HG03469 (cell line): ENCODE measurements at regions not wholly inside any gene's neighbourhood (a gene's known extent, or its start where the extent isn't known, plus 50 kb on each side); places are given as distances from the start of the nearest gene placed in this dataset.

Experiments used
- ATAC-seq: cut with Tn5 transposase; IDR thresholded peaks from one replicate; pipeline ENCODE4 v1.9.1; 2021; ENCODE audit warnings: mild to moderate bottlenecking, moderate library complexity, moderate number of reproducible peaks; ENCODE audit not compliant: unreplicated experiment

DNA sequence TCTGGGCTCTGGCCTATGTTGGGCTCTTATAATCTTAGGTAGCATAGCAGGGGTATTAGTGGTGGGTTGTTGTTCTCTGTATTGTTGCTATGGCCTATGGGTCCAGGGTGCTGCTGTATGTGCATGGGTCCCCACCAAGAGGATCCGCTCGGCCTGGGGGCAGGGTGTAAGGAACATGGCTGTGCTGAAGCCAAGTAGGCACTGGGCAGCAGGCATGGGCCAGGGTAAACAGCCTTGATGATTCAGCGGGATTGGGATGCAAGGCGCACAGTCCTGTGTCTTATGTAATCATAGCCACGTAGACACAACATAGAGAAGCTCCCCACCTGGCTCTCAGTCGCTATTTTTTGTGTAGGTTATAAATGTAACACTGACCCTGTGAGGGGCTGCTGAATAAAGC lies 306.9 kb downstream of the ZPLD1 start:
- no peak for ATAC-seq

DNA sequence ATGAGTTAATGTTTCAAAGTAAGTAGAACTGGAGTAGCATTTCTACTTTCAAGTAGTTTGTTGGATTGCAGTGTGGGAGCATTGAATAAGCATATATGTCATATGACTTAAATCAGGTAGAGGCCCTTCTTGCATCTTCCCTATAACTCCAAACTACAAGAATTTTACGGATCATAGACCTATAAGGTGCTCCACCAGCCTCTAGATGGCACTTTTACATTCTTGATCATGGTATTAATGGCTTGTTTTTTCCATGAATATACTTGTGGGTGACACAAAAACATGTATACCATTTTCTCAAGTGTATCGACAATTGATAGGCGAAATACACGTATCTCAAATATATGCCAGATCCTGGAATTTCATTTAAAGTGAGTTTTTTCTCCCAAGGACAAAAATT lies 311.1 kb downstream of the ZPLD1 start:
- ATAC-seq, result no peak

DNA sequence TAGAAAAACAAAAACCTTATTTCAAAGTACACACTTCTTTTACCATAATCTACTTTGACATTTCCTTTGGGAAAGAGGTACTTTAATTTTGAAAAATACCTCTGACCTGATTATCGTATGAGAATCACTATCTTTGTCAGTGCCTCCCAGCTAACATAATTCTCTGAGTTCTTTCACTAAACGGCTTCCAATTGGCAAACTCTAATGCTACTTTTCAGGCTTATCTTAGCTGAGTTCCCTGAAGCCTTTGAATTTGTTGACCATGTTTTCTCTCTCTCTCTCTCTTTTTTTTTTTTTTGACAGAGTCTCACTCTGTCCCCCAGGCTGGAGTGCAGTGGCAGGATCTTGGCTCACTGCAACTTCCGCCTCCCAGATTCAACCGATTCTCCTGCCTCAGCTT lies 312.8 kb downstream of the ZPLD1 start:
- no peak for ATAC-seq

DNA sequence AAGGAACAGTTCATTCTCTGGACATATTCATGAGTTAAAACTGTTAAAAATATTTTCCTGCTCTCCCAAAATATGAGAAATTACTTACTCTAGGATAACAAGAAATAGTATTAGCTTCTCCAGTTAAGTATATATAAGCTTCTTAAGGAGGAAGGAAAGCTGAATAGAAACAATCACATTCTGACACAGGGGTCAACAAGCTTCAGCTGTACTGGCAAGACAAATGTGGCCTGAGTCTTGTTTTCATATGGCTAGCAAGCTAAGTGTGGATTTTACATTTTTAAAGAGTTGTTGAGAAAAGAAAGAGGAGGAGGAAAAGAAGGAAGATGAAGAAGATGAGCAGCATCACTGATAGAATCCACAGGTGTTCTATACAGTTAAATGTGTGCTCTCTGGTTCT lies 313.8 kb downstream of the ZPLD1 start:
- no peak for ATAC-seq

DNA sequence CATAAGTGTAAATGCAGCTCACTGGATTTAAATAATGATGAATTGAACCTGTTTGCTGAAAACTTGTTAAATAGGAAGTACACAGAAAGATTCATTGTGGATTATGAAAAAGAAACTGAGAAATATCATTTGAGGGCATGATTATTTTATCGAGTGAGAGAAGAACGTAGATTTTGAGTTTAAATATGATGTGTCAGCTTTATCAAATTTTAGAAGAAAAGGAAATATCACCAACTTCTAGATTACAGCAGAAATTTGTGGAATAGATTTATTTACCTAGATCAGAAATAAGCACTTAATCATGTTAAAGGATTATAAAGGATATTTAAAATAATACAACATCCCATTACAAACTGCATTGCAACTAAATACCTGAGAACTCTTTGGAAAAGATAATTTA lies 315.5 kb downstream of the ZPLD1 start:
- no peak for ATAC-seq

DNA sequence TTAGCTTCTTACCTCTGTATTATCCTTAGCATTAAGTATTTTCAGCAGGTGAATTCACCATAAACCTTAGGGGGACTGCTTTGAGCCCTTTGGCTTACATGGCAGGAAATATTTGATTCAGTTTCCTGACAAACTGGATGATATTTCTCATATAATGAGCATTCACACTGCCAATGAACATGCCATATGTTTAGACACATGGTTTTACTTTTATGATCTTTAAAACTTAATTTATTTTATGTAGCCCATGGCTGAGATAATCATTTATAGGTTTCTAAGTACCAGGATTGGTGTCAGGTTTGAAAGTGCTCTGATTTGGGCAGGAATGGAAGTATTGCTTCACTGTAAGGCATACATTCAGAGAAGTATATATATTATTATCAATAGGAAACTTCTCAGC lies 319.1 kb downstream of the ZPLD1 start:
- ATAC-seq, result no peak

DNA sequence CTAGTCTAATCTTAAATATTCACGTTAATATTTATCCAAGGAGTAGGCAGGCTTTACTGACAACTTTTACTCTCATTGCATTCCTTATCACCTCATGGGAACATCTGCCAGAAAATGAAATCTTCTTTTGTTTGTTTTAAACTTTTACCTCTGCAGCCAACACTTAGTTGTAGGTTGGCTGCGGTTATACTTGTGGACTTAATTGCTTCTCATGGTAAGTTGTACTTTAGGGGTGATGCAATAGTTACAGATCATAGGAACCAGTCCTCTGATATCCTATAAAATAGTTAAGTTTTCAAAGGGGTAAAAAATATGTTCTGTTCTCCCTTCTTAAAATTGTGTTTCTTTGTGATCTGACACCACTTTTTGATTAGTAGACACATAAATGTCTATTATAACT lies 321.9 kb downstream of the ZPLD1 start:
- no peak for ATAC-seq

DNA sequence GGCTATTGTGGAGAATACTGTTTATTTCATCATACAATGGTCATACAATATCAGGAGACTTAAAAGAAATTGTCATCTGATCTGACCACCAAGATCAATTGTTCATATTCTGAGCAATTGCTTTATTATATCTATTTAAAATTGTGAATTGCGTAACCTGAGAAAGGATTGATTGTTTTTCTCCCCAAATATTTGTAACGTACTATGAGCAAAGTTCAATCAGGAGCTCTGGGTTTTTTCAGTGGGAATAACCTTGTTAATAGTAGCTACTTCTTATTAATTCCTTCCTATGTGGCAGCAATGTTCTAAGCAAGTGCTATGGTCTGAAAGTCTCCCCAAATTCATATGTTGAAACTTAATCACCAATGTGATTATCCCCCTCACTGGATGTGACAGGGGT lies 323.1 kb downstream of the ZPLD1 start:
- ATAC-seq, result no peak

DNA sequence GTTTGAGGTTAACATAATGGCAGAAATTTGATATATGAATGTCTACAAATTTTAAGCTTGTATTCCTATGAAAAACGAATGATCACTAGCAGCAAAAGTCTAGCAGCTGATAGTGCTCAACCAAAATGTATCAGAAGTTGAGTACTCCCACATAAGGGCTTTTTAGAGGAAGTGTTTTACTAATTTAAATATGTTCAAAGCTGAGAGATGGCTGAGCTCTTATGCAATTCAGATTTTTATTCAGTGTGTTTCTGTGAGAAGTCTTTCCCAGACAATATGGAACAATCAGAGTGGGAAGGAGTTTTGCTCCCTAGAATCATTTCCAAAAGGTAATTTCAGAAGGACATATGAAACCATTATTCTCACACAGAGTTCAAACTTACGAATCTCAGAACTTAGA lies 327.0 kb downstream of the ZPLD1 start:
- no peak for ATAC-seq

DNA sequence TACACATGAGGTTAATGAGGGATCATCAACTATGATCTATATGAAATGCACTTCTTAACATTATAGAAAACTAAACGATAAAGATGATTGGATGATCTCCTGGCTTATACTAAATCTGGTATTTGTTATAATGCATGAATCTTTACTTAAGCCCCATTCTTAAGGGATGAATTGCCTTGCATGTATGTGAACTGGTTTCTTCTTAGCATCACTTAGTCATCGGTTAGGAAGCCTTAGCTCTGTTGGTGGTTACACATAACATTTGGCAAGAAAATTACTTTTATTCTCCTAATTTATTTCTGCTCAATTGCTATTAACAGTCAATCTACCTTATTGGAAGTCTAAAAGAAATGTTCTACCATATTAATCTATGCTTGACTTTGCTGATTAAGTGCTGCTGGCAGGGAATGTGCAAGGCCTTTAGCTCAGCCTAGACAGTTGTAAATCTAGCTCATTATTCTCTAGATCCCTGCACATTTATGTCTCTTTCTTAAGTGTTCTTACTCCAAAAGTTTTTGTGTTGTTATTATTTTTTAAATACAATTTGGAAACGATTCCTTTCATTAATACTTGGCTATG lies 356.0 kb downstream of the ZPLD1 start:
- ATAC-seq, result no peak

DNA sequence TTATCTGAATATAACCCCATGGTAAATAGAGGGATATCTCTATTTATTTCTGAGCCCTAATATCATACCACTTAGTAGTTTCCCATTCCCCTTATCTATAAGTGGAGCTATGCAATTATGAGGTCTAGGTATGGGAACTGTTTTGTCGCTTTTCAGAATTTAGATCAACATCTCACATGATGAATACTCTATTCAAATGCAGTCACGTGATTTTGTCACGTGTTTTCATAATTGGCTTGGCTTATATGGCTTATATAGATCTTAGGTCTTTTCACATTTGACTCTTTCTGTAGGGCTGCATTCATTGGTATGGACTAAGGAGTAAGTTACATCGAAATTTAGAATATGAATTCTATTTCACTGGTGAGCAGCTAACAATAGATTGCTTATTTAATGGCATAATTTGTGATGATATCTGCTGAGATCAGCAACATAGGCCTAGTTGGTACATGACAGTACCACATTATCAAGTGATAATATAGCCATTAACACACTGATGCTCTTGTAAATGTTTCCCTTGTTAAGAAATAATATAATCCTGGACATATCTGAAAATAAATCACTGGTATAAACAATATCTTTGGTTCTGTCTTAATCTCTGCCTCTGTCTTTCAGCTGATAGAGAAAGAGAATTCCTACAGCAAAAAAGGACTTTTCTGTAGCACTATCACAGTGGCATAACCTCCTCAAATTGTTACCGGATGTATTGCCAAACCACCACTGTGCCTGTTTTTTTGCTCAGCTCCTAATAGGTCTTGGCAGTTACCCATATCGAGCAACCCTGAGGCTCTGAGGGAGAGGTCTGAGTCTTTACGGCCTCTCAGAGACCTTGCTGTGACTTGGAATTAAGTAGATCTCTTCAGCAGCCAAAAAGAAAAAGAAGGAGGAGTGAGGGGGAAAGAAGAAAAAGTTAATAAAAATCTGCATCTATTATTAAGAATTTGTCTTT lies 357.1 kb downstream of the ZPLD1 start:
- ATAC-seq, result no peak

DNA sequence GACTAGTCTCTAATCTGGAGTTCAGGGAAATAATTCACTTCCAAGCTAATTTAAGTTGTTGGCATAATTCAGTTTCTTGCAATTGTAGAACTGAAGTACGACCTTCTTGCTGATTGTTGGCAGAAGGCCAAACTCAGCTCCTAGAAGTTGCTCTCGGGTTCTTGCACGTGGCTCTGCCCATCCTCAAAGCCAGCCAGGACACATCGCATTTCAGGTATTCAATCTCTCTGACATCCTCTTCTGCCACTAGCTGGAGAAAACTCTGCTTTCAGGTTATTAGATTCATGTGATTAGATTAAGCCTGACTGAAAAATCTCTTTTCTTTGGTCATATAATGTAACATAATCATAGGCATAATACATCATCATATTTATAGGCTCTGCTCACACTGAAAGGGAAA lies 362.0 kb downstream of the ZPLD1 start:
- no peak for ATAC-seq

DNA sequence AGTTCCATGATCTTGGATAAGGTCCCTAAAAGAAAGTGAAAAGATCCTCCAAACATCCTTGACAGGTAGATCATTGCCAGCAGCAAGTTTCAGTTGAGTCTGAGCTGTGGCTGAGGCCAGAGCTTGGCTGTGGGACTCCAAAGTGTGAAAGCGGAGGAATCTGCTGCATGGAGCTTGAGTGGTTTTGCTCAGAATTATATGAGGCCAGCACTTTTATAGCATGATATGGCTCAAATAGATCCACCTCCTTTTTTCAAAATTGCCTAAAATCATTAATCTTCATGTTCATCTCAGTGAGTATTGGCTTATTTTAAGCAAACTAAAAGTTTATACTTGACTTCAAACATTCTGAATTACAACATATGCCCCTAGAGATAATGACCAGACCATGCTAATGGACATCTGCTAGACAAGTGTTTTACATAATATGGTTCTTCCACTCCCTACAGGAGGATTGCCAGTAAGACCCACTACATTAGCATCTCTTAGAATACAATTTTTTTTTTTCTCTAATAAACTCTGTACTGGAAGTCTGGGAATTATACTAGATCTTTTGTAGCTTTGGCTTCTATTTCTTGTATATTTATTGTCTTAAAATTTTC lies 368.1 kb downstream of the ZPLD1 start:
- no peak for ATAC-seq

DNA sequence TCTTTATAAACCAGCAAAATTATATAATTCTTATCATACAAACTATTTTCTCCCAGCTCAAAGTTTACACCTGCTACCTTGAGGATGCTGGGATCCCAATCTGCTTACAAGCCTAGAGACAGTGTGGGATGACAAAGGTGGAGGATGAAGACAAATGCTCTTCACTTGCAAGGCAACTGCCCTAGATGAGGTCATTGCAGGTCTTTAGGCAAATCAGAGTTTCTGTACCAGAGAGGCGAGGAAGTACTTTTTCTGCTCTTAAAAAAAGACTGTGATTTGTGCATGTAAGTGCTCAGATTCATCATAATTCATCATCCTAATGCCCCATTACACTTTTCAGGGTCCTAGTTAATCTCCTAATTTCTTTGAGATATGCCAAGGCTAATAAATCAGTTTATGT lies 376.1 kb downstream of the ZPLD1 start:
- no peak for ATAC-seq

DNA sequence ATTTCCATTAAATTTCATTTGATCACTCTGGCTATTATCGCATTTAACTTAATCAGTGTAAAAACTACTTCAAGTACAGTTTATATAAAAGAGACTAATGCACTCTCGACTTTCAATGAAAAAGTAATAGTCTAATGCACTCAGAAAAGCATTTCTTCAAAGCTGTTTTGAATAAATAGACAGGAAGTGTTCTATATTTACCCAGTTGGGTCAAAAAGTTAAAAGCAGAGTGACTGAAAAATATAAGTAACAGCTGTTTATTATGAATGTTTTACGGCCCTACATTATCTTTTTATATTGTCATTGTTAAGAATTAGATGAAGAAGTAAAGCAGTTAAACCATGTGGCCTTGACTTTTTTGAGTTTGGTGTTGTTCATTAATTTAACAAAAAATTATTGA lies 391.8 kb downstream of the ZPLD1 start:
- no peak for ATAC-seq

DNA sequence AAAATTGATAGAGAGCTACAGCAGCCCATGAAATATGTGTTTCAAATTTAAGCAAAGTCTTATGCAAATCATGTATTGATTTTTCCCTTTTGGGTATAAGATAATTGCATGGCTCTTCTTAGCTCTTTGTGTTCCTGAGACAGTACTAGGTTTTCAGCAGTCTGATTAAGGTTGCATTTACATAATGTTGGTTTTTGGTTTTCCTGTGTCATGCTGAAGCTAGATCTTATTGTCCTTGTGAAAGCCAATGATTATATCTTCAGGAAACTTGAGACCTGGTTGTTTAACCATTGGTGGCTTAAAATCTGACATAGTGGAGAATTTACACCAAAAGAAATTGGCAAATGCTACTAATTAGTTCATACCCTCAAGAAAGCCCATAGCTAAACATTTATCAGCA lies 392.6 kb downstream of the ZPLD1 start:
- no peak for ATAC-seq

DNA sequence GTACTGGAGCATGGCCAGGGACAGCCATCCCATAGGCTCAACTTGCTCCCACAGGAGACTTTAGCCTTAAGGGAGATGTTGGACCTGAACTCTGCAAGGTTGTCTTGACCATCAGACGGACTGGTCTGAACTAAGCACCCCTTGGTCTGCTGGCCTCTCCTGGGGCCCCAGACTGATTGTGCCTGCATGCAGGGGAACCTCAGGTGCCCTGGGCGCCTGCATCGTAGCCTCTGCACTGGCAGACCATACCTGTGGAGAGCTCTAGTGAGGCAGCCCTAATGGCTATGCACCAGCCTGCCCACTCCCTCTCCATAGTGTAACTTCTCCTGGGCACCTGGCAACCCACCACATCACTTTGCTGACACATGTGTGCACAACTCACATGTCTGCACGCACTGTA lies 395.6 kb downstream of the ZPLD1 start:
- ATAC-seq, result no peak

DNA sequence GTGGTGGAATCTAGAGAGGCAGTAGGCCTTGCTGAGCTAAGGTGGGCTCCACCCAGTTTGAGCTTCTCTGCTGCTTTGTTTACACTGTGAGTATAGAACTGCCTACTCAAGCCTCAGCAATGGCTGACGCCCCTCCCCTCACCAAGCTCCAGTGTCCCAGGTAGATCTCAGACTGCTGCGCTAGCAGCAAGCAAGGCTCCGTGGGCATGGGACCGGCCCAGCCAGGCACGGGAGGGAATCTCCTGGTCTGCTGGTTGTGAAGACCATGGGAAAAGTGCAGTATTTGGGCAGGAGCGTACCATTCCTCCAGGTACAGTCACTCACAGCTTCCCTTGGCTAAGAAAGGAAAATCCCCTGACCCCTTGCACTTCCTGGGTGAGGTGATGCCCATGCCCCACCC lies 407.1 kb downstream of the ZPLD1 start:
- no peak for ATAC-seq

DNA sequence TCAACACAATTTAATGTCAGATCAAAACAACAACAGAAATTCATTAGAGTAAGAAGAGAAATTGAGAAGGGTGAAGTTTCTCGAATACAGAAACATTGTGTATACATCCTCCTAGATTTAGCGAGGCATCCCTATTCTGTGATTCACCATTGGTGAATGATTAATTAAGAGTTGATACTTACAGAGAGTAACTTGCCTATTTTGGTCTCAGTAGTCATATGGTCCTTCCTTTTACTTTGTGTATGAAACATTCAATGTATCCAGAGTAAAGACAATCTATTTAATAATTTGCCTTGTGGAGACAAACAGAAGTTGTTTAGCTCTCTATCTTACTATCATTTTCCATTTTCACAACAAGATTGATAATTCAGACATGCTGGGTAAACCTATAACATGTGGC lies 432.0 kb downstream of the ZPLD1 start:
- ATAC-seq, result no peak

DNA sequence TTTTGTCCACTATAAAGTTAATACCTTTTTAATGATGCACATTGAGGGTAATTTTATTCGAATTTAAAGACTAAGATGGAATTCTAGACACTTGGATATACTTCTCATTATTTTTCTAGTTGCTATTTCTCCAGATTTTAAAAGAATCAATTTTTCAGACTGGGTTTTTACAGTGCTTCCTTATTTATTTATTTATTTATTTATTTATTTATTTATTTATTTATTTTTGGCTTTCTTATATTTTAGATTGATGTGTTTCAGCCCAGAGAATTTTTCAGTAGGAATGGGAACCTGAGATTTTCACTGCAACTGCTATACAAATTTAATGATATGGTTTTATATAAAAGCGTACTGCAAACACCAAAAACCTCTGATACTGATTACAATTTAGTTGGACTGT lies 448.7 kb downstream of the ZPLD1 start:
- no peak for ATAC-seq

DNA sequence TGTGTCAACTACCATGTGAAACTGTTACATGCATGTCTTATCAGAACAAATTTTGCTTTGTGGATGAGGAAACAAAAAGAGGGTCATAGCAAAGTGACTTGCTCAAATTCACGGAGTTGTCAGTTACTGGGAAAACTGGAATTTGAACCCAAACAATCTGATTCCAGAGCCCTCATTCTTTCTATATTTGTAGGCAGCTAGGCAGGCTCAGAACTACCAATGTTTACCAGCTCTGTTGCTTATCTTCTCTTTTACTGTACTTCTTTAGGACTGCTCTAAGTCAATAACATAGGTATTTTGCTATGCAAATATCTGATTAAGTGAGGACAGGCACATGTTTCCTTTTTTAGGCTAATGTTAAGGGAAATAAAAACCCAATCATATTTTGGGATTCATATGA lies 450.5 kb downstream of the ZPLD1 start:
- no peak for ATAC-seq

DNA sequence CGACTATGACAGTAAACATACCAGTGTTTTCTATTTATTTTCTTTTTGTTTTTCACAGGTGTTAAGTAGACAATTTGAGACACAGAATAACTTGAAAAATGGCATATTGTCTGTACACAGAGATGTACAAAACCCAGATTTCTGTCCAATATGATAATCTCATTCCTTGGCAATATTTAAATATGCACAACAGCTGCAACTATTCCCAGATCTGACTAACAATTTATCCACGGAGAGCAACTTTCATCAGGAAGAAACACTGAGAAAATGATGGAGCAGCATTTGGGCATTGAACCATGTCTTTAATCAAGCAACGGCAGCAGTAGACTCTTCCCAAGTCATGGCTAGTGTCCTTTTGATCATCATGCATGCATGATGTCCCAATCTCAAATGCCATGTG lies 452.6 kb downstream of the ZPLD1 start:
- ATAC-seq, result no peak
